GM21723 (cell line): ENCODE measurements at regions not wholly inside any gene's neighbourhood (a gene's known extent, or its start where the extent isn't known, plus 50 kb on each side); places are given as distances from the start of the nearest gene placed in this dataset.
"Not testable (repeated sequence)": the region's sequence is repeated elsewhere in the genome, so short reads cannot be mapped to it uniquely, and the experiment has no call there.

Experiments
- ATAC-seq: cut with Tn5 transposase; IDR thresholded peaks from one replicate; pipeline ENCODE4 v1.9.1; 2021; ENCODE audit warnings: mild to moderate bottlenecking, moderate library complexity; ENCODE audit not compliant: unreplicated experiment

DNA sequence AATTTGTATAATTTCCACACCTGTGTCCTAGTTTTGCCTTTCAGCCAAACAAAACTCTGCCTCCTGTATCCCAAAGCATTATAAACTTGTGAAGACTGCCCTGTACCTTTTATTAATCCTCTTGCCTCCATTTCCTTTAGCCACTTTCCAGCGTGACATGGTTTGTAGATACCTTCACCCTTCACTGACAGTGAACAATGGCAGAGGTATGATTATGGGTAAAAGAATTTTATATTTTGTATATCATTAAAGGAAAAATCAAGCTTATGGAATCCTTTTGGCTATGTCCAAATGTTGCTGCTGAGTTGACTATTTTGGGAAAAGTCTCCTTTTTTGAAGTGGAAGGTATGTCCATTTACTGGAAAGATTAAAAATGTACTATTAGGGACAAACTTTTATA is 251.7 kb downstream of the HNMT start:
- ATAC-seq = no peak

DNA sequence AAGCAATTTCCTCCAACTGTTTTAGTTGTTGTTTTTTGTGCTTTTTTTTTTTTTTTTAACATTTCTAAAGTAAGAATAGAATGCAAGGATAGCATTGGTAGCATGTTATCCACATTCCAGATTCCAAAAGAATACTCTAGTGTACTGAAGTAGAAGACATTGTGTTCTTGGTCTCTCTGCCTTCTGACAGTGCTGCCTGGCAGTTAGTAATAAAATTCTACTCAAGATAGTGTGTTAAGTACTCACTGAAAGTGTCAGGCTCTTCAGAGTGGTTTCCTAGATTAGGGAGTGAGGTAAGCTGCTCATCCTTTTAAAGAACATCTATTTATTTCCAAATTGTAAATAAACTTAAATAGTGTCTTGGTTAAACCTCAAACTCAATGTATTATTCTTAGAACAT is 253.7 kb downstream of the HNMT start:
- no peak for ATAC-seq

DNA sequence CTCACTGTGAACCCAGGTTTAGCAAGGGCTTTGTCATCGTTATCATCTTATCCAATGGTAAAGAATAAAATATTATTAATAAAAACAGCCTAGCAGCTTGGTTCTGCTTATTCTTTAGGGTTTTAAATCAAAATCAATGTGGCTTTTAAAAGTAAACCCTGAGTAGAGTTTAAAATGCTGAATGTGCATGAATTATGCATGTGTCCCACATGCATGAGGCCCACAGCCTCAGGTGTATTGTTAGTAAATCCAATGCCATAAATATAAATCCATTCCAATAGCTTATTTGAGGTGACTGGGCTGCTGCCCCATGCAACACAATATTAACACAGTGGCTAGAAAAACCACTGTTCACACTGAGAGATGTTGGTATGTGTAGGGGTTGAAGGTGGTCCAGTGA is 254.1 kb downstream of the HNMT start:
- no peak for ATAC-seq

DNA sequence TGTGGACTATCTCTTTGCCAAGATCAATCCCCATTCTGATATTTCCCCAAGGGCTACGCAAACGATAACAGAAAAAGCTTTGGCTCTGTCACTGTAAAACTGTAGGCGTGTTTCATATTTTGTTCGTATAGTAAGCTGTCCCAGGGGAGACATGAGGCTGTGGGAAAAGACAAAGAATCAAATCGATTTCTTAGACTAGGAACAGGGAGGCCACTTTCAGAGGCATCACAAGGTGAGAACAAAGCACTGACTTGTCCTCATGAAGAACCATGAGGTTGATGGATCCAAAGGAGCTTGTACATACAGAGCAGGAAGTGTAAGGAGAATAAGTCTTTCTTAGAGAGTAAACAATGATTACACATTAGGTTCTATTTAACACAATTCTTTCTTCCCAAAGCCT is 255.7 kb downstream of the HNMT start:
- no peak for ATAC-seq

DNA sequence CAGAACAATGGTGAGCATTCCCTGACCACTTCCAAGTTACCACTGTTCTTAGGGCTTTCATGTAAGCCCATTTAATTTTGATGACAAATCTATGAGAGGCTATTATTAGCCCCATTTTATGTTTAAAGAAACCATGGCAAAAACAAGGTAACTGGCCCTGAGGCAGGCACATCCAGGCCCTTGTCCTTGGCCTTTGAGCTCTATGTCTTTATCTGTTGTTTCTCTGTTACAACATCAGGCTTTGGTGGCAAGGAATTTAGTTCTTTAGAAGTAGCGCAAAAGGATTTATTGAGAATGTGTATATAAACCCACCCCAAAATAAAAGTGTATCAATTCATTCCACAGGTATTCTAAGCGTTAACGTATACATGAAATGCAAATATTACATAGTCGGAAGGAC is 257.1 kb downstream of the HNMT start:
- no peak for ATAC-seq

DNA sequence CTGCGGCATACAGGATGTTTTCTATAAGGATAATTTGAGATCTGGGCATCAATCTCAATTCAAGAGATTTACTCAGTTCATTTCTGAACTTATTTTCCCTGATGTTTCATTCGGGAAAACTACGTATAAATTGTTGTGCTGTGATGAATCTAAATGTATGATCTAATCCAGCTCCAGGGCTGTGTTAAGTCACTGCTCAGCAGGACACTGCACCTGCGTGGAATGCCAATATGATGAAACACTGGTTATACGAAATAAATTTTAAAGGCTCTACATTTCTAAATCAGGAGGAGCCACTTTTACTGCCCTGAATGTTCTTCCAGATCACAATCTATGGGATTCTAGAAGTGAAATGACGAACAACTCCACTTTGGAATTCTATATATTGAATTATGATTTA is 259.0 kb downstream of the HNMT start:
- ATAC-seq = no peak

DNA sequence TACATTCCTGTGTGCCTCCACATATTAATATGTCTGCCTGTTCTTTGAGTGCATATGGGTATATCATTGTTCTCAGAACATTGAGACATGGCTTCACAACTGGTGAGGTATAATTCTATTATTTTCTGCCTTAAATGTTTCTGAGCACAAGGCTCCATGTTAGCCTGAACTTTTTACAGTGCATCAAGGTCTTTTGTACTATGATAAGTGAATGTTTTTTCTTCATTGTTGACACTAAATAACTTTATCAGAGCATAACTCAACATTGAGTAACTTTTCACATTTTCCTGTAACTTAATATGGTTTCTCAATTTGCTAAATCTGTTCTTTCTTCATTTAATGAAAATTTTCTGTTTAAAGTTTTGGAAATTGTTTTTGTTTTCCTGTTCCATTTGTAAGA is 262.9 kb downstream of the HNMT start:
- no peak for ATAC-seq

DNA sequence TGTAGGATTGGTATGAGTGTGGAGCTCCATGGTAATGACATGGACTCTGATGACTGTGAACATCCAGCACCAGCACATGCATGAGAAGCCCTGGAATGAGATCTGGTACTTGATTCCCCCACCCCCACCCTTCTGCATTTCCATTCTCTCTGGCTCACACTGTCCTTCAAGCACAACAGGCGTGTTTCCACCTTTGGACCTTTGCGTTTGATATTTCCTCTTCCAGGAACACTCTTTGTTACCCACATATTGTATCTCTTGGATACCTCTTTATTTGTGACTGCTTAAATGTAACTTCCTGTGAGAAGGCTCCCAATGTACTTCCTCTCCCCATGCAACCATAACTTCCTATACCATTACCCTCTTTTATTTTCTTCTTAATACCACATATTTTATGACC is 263.8 kb downstream of the HNMT start:
- ATAC-seq = no peak

DNA sequence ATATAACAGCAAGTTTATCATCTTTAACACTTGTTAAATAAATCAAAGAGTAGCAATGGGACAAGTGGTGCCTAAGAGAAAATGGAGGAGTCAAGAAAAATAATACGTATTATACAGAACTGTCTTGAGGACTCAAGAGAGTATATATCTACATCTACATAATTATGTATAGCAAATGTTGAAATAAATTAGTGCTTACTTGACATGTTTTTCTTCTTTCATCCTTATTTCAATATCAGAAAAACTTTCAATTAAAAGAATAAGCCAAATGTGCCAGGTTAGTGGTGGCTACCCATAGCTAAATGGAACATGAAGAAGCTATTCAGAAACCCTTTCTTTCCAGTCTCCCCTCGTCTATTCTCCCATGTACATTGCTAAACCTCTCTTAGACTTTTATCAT is 267.3 kb upstream of the SPOPL start:
- no peak for ATAC-seq

DNA sequence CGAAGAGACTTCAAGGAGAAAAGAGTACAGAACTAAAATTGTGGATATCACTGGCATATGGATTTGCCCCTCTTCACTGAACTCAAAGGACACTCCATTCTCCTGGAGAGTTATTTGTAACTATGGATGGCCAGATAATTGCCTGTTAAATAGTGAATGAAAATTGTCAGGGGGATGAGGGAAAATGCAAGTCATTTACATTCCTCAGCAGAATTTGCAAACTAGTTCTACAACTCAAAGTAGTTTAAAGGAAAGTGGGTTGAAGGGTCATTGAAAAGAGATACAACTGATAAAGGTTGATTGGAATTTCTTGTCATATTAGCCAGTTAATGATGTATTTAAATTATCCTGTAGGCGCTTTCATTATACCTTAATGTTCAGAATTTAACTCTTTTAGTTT is 266.5 kb upstream of the SPOPL start:
- ATAC-seq = no peak

DNA sequence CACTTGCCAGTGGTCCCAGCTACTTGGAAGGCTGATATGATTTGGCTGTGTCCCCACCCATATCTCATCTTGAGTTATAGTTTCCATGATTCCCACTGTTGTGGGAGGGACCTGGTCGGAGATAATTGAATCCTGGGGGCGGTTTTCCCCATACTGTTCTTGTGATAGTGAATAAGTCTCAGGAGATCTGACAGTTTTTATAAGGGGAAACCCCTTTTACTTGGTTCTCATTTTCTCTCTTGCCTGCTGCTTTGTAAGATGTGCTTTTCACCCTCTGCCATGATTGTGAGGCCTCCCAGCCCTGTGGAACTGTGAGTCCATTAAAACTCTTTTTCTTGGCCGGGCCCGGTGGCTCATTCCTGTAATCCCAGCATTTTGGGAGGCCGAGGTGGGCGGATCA is 265.4 kb upstream of the SPOPL start:
- ATAC-seq = no peak

DNA sequence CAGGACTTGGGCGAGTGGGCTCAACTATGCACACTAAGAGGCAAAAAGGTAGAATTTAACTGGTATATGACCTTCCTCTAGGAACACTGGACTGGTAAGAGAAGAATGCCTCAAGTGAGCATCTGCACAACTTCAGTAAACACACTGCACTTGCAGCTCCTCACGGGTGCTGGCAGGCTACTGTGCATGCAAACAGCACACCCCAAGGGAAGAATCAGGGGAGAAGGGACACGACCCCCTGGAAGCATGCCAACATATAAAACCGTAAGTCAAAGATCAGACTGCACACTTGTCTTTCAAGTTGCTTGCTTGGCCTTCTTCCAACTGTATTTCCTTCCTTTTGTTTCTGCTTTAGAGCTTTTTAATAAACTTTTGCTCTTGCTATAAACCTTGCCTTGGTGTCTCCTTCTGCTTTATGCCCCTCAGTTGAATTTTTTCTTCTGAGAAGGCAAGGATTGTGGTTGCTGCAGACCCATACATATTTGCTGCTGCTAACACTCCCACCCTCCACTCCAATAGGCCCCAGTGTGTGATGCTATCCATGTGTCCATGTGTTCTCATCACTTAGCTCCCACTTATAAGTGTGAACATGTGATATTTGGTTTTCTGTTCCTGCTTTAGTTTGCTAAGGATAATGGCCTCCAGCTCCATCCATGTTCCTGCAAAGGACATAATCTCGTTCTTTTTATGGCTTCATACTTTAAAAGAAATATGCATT is 263.7 kb upstream of the SPOPL start:
- no peak for ATAC-seq

DNA sequence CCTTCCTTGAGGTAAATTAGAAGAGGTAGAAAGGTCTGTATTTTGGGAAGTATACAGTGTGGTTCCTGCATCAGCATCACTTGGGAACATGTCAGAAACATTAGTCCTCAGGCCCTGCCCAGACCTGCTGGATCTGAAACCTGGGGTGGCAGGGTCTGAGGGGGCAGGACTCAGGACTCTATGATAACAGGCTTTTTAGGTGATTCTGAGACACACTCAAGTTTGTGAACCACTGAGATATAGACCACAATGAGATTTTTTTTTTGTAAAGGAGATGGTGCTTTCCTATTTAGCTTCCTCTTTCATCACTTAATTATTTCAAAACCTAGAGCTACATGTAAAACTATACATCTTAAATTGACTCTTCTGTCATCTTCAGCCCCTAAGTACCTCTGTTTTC is 262.7 kb upstream of the SPOPL start:
- no peak for ATAC-seq

DNA sequence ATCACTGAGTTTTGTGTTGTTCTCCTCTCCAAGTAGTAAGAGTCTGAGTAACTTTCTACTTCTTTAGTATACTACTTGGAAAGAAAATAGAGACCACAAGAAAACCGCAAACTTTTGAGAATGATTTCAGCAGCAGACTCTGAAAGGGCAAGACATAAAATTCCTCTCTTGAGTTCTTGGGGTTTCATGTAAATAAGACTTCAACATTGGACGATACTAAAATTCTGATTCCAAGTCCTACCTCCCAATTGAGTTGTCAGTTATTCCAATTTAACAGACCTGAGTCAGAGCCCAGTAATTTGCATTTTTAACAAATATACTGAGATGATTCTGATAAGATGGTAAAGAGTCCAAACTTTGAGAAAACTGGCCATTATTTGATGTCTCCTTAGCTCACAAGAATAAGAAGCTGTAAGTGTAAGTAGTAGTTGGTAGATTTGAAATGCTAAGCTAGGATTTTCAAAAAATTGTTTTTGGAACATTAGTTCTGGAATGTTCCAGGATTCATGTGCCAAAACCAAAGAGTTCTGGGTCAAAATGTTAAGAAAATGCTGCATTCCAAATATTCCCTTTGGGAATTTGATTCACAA is 261.6 kb upstream of the SPOPL start:
- ATAC-seq = no peak

DNA sequence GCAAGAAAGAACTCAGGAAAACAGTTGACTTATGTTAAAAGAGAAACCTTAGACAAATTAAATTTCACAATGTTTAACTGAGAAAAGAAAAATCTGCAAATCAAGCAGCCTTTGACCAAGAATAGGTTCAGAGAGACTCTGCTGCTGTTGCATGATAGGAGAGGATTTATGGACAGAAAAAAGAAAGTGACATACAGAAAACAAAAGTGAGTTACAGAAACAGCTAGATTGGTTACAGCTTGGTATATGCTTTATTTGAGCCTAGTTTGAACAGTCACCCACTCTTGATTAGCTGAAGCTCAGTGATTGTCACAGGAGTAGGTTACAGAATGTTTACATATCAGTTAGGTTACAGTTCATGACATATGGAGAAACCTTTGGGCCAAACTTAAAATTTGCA is 258.2 kb upstream of the SPOPL start:
- no peak for ATAC-seq

DNA sequence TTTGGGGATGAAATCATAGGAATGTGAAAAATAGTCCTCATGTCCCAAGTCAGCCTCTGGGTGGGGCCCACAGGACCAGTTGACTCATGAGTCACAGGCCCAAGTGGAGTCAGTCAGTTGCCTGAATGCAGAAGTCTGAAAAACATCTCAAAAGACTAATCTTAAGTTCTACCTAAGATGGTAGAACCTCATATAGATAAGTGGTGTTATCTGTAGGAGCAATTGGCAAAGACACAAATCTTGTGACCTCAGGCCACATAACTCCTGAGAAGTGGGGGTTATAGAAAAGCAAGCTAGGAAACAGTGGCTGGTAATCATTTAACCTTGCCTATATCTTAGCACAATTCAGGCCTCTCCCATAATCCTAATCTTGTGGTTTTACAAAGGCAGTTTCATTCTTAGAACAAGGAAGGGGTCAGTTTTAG is 257.1 kb upstream of the SPOPL start:
- ATAC-seq = no peak

DNA sequence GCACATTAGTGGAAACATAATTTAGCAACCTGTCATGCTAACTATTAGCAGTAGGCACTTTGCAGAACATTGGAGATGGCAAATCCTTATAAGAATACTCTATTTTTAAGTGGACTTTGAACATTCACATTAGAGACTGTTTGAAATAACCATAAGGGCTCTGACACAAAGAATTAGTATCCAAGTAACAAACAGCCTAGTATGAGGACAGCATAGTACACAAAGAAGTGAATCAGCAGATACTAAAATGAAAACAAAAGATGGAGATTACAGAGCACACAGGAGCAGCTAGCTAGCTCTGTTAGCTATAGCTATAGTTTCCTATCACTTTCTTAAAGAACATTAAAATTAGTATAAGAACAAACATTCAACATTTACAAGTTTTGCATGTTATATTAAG is 256.3 kb upstream of the SPOPL start:
- ATAC-seq = no peak

DNA sequence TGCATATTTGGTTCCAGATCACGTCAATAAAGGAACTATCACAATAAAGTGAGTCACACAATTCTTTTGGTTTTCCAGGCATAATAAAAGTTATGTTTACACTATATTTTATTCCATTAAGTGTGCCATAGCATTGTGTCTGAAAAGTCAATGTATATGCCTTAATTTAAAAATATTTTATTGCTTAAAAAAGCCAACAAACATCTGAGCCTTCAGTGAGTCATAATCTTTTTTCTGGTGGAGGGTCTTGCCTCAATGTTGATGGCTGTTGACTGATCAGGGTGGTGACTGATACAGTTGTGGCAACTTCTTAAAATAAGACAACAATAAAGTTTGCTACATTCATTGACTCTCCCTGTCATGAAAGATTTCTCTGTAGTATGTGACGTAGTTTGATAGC is 254.3 kb upstream of the SPOPL start:
- no peak for ATAC-seq

DNA sequence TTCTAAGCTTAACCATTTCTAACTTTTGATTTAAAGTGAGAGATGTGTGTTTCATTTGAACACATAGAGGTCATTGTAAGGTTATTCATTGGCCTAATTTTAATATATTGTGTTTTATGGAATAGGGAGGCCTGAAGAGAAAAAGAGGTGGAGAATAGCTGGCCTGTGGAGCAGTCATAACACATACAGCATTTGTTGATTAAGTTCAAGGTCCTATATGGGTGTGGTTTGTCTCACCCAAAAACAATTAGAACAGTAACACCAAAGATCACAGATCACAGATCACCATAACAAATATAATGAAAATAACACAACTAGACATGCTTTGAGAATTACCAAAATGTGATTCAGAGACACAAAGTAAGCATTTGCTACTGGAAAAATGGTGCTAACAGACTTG is 252.4 kb upstream of the SPOPL start:
- no peak for ATAC-seq

DNA sequence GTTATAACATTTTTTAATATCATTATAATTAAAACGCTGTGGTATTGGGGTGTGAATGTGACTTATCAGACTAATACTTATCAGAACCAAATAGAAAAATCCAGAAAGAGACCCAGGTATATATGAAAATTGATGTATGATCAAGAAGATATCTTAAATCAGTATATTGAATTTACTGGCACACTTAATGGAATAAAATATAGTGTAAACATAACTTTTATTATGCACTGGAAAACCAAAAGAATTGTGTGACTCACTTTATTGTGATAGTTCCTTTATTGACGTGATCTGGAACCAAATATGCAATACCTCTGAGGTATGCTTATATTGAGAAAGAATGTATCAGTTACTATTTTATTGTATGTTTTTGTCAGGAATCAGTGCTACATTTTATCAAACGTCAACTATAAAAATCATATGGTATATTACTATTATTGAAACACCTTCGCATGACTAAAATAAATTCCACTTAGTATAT is 250.7 kb upstream of the SPOPL start:
- ATAC-seq = not testable (repeated sequence)

DNA sequence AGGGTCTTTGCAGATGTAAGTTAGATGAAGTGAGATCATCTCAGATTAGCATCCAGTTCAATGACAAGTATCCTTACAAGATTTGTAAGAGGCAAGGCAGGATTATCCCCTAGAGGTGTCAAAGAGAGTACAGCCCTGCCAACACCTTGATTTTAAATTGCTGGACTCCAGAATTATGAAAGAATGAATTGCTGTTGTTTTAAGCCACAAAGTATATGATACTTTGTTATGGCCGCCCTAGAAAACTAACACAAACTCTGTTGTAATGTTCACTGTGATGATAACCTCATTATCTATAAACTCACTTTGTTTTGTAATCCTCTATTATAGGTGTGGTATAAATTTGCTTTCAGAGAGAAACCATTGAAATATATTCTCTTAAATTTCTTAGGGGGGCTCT is 249.0 kb upstream of the SPOPL start:
- no peak for ATAC-seq

DNA sequence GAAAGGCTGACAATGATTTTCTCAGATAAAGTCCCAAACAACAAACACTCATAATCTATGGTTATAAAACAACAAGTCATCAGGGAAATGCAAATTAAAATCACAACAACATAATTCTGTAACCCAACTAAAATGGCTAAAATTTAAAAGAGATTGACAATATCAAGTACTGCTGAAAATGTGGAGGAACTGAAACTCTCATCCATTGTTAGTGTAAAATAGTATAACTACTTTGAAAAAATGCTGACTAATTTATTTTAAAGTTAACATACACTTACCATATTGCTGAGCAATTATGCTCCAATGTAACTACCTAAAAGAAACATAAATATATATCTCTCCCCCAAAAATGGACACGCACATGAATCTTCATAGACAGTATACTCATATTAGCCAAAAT is 245.9 kb upstream of the SPOPL start:
- ATAC-seq = no peak
